Naive B cell (primary cell): ENCODE measurements at regions not wholly inside any gene's neighbourhood (a gene's known extent, or its start where the extent isn't known, plus 50 kb on each side); places are given as distances from the start of the nearest gene placed in this dataset.
A peak's percentile ranks its signal among the peaks of the same experiment; 100 is the strongest.

Experiments
- ATAC-seq, 2 donors: fragments of 150-1000 bp; cut with Tn5 transposase; 2 replicates each; pipeline ENCODE4 v1.10.0; 2021; ENCODE audit warnings: low read depth in 2 of 2, mild to moderate bottlenecking in 2 of 2, moderate library complexity in 2 of 2
- DNase-seq: peaks from one replicate; pipeline ENCODE4 v3.0.0; 2022
- H3K27ac Mint-ChIP-seq, 6 donors: one replicate each; pipeline ENCODE4 v1.8.0; 2020 to 2022; ENCODE audit warnings: mild to moderate bottlenecking in 6 of 6, mixed read lengths in 6 of 6, moderate library complexity in 5 of 6, inconsistent platforms in 2 of 6
- H3K27me3 Mint-ChIP-seq, 3 donors: one replicate each; pipeline ENCODE4 v1.8.0; 2021 to 2022; ENCODE audit warnings: mixed read lengths in 3 of 3, mild to moderate bottlenecking in 1 of 3
- H3K36me3 Mint-ChIP-seq, 2 donors: one replicate each; pipeline ENCODE4 v1.8.0; 2020 to 2022; ENCODE audit warnings: mixed read lengths in 2 of 2, inconsistent platforms in 1 of 2, mild to moderate bottlenecking in 1 of 2
- H3K4me1 Mint-ChIP-seq, 3 donors: one replicate each; pipeline ENCODE4 v1.8.0; 2020 to 2022; ENCODE audit warnings: mixed read lengths in 3 of 3, inconsistent platforms in 1 of 3, mild to moderate bottlenecking in 1 of 3, moderate library complexity in 1 of 3
- H3K4me3 Mint-ChIP-seq, 8 donors: one replicate each; pipeline ENCODE4 v1.8.0; 2020 to 2022; ENCODE audit warnings: mild to moderate bottlenecking in 8 of 8, mixed read lengths in 8 of 8, moderate library complexity in 8 of 8, inconsistent platforms in 2 of 8
- H3K9me3 Mint-ChIP-seq, 7 donors: one replicate each; pipeline ENCODE4 v1.8.0; 2020 to 2022; ENCODE audit warnings: mixed read lengths in 7 of 7, mild to moderate bottlenecking in 5 of 7, inconsistent platforms in 2 of 7, moderate library complexity in 1 of 7

DNA sequence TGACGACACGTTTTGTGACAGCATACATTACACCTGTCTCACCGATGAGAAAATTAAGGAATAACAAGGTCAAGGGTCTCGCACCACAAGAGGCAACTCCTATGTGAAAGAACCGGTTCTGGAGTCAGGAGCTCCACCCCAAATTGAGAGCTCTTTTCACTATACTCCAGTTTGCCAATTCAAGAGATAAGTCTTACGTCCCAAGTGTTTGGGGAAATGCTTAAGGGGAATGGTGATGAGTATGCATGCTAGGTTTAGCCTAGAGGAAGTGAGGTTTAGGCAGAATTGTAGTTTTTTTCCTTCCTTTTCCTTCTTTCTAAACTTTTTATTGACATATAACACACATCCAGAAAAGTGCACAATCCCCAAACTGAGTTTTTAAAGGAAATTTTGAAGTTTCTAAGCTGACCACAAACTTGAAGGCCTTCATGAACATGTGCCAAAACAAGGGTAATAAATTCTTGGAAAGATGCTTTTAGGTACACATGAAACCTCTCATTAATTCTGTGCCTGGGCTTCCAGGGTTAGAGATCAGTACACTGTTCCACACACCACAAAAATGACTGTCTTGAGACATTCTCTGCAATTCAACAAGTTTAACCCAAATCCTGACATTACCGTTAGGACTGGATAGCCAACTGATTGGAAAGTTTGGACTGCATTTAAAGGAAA lies 127.6 kb upstream of the SLC1A3 start:
- Mint-ChIP-seq H3K4me1 (no peaks in the 10 kb centered on the region), H3K4me3 (no peak overlapping the region), H3K27me3 (no peaks in the 10 kb centered on the region), H3K9me3 (peaks cover 2 to 13% (median 6%) of the 10 kb centered on the region in 7 donors), H3K36me3 (no peaks in the 10 kb centered on the region), H3K27ac (no peak overlapping the region)
- ATAC-seq, result no peak
- no peak for DNase-seq

DNA sequence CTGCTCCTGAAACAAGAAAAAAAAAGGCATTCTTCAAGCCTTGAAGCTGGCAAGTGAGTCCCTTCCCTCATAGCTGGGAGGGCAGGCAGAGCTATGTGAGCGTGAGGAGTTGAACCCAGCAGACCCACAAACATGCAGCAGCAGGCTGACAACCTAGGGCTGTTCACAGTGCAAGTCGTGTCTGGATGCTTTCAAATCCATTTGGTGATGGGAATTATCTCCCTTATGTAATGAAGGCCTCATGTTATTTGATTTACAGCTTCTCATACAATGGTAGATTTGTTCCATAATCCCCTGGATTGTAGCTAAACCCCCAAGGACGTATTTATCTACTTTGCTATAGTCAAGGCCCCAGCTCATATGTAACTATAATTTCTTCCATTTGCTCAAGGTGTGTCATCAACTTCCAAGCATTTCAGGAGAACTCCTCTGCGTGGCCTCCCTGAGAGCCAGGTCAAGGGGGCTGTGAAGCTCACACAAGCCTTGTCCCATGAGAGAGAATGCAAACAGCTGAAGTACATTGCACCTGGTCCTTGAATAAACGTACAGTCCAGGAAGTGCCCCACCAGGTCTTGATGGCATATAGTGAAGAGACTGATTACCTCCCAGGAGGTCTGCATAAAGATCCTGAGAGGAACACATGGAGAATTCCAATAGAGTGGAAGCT lies 124.8 kb upstream of the SLC1A3 start:
- no peaks in the 10 kb centered on the region for H3K36me3 Mint-ChIP-seq
- no peak for ATAC-seq
- no peak for DNase-seq
- H3K27ac Mint-ChIP-seq, result no peak overlapping the region
- H3K4me1 Mint-ChIP-seq, result no peaks in the 10 kb centered on the region
- no peaks in the 10 kb centered on the region for H3K27me3 Mint-ChIP-seq
- H3K9me3 Mint-ChIP-seq, result peaks cover 0 to 4% (median 0%) of the 10 kb centered on the region in 7 donors
- peak overlapping the region in 1 of 8 donors; percentile 56 for H3K4me3 Mint-ChIP-seq

DNA sequence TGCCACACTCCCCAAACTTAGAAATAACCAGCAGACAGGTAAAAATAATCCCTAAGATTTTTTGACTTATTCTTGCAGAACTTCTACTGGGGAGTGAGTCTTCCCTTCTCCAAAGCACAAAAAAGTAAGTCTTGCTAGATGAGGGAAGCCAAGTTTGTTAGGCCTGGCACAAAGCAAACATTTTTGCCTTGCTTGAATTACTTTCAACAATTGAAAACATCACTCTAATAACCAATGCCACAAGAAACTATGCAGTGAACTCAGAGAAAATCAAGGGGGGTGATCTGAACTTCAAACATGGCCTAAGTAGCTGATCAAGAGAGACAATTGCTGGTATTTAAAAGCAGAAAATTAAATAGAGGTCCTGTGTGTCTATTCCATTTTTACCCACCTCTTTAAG lies 123.6 kb upstream of the SLC1A3 start:
- H3K36me3 Mint-ChIP-seq, result no peaks in the 10 kb centered on the region
- no peak overlapping the region for H3K27ac Mint-ChIP-seq
- no peaks in the 10 kb centered on the region for H3K4me1 Mint-ChIP-seq
- H3K4me3 Mint-ChIP-seq, result no peak overlapping the region
- no peak for DNase-seq
- ATAC-seq, result no peak
- H3K27me3 Mint-ChIP-seq, result no peaks in the 10 kb centered on the region
- H3K9me3 Mint-ChIP-seq, result peaks cover 0 to 4% (median 0%) of the 10 kb centered on the region in 7 donors

DNA sequence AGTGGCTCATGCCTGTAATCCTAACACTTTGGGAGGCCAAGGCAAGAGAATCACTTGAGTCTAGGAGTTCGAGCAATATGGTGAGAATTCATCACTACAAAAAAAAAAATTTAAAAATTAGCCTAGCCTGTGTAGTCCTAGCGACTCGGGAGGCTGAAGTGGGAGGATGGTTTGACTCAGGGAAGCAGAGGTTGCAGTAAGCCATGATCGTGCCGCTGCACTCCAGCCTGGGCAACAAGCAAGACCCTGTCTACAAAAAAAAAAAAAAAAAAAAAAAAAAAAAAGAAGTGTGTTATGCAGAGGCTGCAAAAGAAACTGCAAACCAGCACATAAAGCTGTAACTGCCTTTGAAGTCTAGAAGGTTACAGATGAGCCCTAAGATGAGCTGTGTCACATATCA lies 116.9 kb upstream of the SLC1A3 start:
- no peak for ATAC-seq
- no peak for DNase-seq
- no peak overlapping the region for H3K4me3 Mint-ChIP-seq
- H3K4me1 Mint-ChIP-seq, result no peaks in the 10 kb centered on the region
- peaks cover 5 to 13% (median 8%) of the 10 kb centered on the region in 3 donors for H3K27me3 Mint-ChIP-seq
- peaks cover 0 to 4% (median 0%) of the 10 kb centered on the region in 7 donors for H3K9me3 Mint-ChIP-seq
- H3K27ac Mint-ChIP-seq, result no peak overlapping the region
- no peaks in the 10 kb centered on the region for H3K36me3 Mint-ChIP-seq

- H3K36me3 Mint-ChIP-seq, result no peaks in the 10 kb centered on the region
- H3K27me3 Mint-ChIP-seq, result peaks cover 10 to 28% (median 21%) of the 10 kb centered on the region in 3 donors
- no peak for DNase-seq
- H3K4me1 Mint-ChIP-seq, result no peaks in the 10 kb centered on the region
- no peak overlapping the region for H3K4me3 Mint-ChIP-seq
- peaks cover 0 to 4% (median 0%) of the 10 kb centered on the region in 7 donors for H3K9me3 Mint-ChIP-seq
- H3K27ac Mint-ChIP-seq, result no peak overlapping the region
- no peak for ATAC-seq
Observed at GRCh38 chr5:36491856-36492255, 114.5 kb upstream of the SLC1A3 start.

GRCh38 chr5:36492984-36493654 lies 113.3 kb upstream of the SLC1A3 start:
- H3K36me3 Mint-ChIP-seq, result no peaks in the 10 kb centered on the region
- H3K4me1 Mint-ChIP-seq, result no peaks in the 10 kb centered on the region
- peaks cover 10 to 36% (median 27%) of the 10 kb centered on the region in 3 donors for H3K27me3 Mint-ChIP-seq
- H3K9me3 Mint-ChIP-seq, result peaks cover 0 to 4% (median 0%) of the 10 kb centered on the region in 7 donors
- no peak overlapping the region for H3K27ac Mint-ChIP-seq
- no peak for DNase-seq
- no peak for ATAC-seq
- H3K4me3 Mint-ChIP-seq, result no peak overlapping the region

DNA sequence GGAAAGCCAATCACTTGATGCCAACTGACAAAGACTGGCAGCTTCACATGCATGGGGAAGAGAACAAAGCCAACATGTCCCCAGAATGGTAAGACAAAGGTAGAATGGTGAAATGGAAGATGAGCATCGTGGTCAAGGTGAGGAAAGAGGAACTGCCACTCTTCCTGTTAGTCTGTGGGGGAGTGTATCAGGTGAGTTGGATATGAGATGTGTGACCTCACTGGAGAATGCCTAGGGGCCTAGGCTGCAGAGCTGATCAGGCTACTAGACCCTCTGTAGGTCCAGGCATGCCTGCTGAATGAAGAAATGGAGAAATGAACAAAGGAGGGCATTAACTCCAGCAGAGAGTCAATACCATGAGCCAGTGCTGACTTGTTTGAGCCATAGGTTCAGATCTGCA lies 112.4 kb upstream of the SLC1A3 start:
- peaks cover 10 to 36% (median 32%) of the 10 kb centered on the region in 3 donors for H3K27me3 Mint-ChIP-seq
- no peak overlapping the region for H3K4me3 Mint-ChIP-seq
- no peaks in the 10 kb centered on the region for H3K4me1 Mint-ChIP-seq
- peaks cover 0 to 4% (median 0%) of the 10 kb centered on the region in 7 donors for H3K9me3 Mint-ChIP-seq
- H3K36me3 Mint-ChIP-seq, result no peaks in the 10 kb centered on the region
- ATAC-seq, result no peak
- H3K27ac Mint-ChIP-seq, result no peak overlapping the region
- no peak for DNase-seq

GRCh38 chr5:36494841-36495601 lies 111.4 kb upstream of the SLC1A3 start:
- no peak overlapping the region for H3K4me3 Mint-ChIP-seq
- no peak overlapping the region for H3K27ac Mint-ChIP-seq
- H3K4me1 Mint-ChIP-seq, result no peaks in the 10 kb centered on the region
- H3K27me3 Mint-ChIP-seq, result peaks cover 15 to 36% (median 32%) of the 10 kb centered on the region in 3 donors
- DNase-seq (no peak), ATAC-seq (no peak)
- peaks cover 0 to 4% (median 0%) of the 10 kb centered on the region in 7 donors for H3K9me3 Mint-ChIP-seq
- H3K36me3 Mint-ChIP-seq, result no peaks in the 10 kb centered on the region

DNA sequence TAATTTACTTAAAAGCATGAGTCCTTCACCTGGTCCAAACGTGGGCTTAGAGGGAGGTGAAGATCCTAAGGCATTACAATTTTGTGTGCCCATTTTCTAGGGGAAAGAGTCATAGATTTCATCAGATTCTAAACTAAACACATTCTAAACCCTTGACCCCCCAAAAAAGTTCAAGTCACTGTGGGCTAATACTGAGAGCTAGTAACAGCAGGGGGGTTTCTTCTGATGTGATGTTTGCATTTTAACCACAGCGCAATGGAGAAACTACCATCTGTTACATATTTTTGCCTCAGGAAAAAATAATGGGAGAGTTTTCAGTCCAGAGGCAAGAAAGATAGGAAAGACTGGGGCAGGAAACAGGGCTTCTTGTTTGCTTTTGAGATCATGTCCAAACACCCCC lies 110.8 kb upstream of the SLC1A3 start:
- no peaks in the 10 kb centered on the region for H3K36me3 Mint-ChIP-seq

GRCh38 chr5:36496471-36496870 lies 109.9 kb upstream of the SLC1A3 start:
- no peak overlapping the region for H3K27ac Mint-ChIP-seq
- H3K4me1 Mint-ChIP-seq, result no peaks in the 10 kb centered on the region
- H3K4me3 Mint-ChIP-seq, result no peak overlapping the region
- peaks cover 15 to 36% (median 32%) of the 10 kb centered on the region in 3 donors for H3K27me3 Mint-ChIP-seq
- H3K9me3 Mint-ChIP-seq, result peaks cover 0 to 4% (median 0%) of the 10 kb centered on the region in 7 donors
- ATAC-seq, result no peak
- no peak for DNase-seq
- no peaks in the 10 kb centered on the region for H3K36me3 Mint-ChIP-seq

More for the DNA sequence above, 110.8 kb upstream of the SLC1A3 start:
- Mint-ChIP-seq H3K27me3 (peaks cover 15 to 36% (median 32%) of the 10 kb centered on the region in 3 donors), H3K4me1 (no peaks in the 10 kb centered on the region), H3K27ac (no peak overlapping the region), H3K9me3 (peaks cover 0 to 4% (median 0%) of the 10 kb centered on the region in 7 donors), H3K4me3 (no peak overlapping the region)
- ATAC-seq (no peak), DNase-seq (no peak)

DNA sequence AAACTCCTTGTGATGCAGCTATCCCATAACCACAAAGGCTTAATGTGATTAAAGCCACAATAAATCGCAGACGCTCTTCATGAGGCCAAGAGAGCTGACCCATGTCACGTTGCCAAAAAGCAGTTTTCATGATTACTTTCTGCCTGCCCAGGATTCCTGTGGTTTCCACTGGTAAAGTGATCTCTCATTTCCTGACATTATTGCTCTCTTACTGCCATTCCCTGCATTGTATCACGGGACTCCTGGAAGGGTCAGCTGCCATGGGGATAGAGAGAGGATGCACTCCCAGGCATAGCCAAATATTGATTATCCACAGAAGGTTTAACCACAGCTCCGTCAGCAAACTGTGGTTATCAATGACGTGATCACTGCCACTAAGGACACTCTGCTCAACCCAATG lies 103.8 kb upstream of the SLC1A3 start:
- ATAC-seq (no peak), DNase-seq (no peak)
- H3K27ac Mint-ChIP-seq, result no peak overlapping the region
- H3K36me3 Mint-ChIP-seq, result no peaks in the 10 kb centered on the region
- no peak overlapping the region for H3K4me3 Mint-ChIP-seq
- H3K27me3 Mint-ChIP-seq, result peaks cover 5% of the 10 kb centered on the region in 3 donors
- H3K4me1 Mint-ChIP-seq, result no peaks in the 10 kb centered on the region
- no peaks in the 10 kb centered on the region for H3K9me3 Mint-ChIP-seq

DNA sequence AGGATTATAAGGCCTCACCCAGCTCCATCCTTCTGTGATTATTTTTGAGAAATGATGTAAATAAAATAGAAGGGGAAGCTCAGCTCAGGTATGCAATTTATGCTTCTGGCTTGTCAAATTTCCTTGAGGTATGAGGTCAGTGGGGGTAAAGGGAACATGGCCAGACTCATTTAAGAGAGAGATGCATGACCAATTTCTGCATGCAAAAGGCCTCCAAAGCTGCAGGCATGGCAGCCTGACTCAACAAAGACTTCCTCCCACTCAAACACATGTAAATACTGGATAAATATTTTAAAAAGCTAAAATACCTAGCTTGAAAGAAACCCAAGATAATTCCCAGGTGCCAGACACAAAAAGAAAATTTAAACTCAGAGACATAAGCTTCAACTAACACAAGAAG lies 101.4 kb upstream of the SLC1A3 start:
- H3K27me3 Mint-ChIP-seq, result peaks cover 0 to 8% (median 7%) of the 10 kb centered on the region in 3 donors
- no peak for DNase-seq
- H3K9me3 Mint-ChIP-seq, result no peaks in the 10 kb centered on the region
- no peak overlapping the region for H3K27ac Mint-ChIP-seq
- no peaks in the 10 kb centered on the region for H3K36me3 Mint-ChIP-seq
- H3K4me1 Mint-ChIP-seq, result no peaks in the 10 kb centered on the region
- ATAC-seq, result no peak
- H3K4me3 Mint-ChIP-seq, result no peak overlapping the region

DNA sequence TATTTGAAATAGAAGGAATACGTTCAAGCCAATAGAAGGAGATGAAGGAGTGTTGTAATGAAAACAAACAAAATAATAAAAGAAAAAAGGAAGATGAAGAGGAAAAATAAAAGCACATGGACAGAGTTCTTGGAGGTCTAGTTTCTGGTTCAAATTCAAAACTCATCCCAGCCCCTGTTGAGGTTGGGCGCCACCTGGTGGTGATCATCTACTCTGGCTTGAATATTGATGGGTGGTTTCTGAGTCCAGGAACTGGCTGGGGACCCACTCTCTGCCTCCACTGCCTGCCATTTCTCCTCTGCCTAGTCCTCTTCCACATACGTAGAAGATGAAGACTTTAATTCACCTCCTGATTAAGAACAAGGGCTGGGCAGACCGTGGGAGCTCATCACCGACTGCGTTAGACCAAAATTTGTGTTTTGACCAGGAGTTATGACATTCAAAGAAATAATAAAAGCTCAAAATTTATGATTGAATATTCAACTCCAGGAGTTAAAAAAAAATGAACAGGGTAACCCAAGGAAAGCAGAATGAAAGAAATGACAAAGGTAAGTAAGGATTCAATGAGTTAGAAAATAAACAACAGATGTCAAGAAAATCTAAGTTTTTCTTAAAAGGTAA lies 99.0 kb upstream of the SLC1A3 start:
- DNase-seq (peak; percentile 48), ATAC-seq (peak; percentile 55 to 67)
- H3K4me3 Mint-ChIP-seq, result no peak overlapping the region
- H3K27me3 Mint-ChIP-seq, result peaks cover 0 to 15% (median 8%) of the 10 kb centered on the region in 3 donors
- no peak overlapping the region for H3K27ac Mint-ChIP-seq
- H3K9me3 Mint-ChIP-seq, result no peaks in the 10 kb centered on the region
- no peaks in the 10 kb centered on the region for H3K4me1 Mint-ChIP-seq
- H3K36me3 Mint-ChIP-seq, result no peaks in the 10 kb centered on the region
